ENCODE measurements at regions not wholly inside any gene's neighbourhood (a gene's known extent, or its start where the extent isn't known, plus 50 kb on each side); places are given as distances from the start of the nearest gene placed in this dataset.

GRCh38 chr3:103698646-103699045, 1263.8 kb downstream of the ZPLD1 start:
- Mint-ChIP-seq H3K4me3 (no peak overlapping the region), H3K36me3 (ENCODE audit: low read depth) (no peaks in the 10 kb centered on the region), H3K4me1 (ENCODE audit: low read depth) (no peaks in the 10 kb centered on the region), H3K27ac (no peak overlapping the region), H3K9me3 (peaks cover 2% of the 10 kb centered on the region), H3K27me3 (no peaks in the 10 kb centered on the region)
- TF ChIP-seq CTCF (IDR thresholded peaks at IDR 0.05): no peak
- Histone ChIP-seq H3K27me3 (ENCODE audit: control insufficient read depth in 1 of 2, insufficient read depth in 2 of 2, low read length in 2 of 2) (no peaks in the 10 kb centered on the region), H3K4me3 (ENCODE audit: low read length) (no peak overlapping the region), H3K27ac (ENCODE audit: low read depth in 1 of 2, low read length in 2 of 2) (no peak overlapping the region), H3K36me3 (ENCODE audit: insufficient read depth, low read length) (no peaks in the 10 kb centered on the region), H3K4me1 (ENCODE audit: insufficient read depth, low read length) (no peaks in the 10 kb centered on the region), H3K9me3 (ENCODE audit: control insufficient read depth in 1 of 2, insufficient read depth in 1 of 2, low read length in 2 of 2) (no peaks in the 10 kb centered on the region)
- no peak for ATAC-seq (ENCODE audit: poor library complexity)
- intact Hi-C loops (cut with DNase I, micrococcal nuclease): no loop called here
- ChIA-PET CTCF (no interaction called here), POLR2A (no interaction called here)
- DNase-seq: no peak

GRCh38 chr3:103699228-103699627, 1264.4 kb downstream of the ZPLD1 start:
- intact Hi-C loops (cut with DNase I, micrococcal nuclease): no loop called here
- Mint-ChIP-seq H3K27me3 (no peaks in the 10 kb centered on the region), H3K4me3 (no peak overlapping the region), H3K4me1 (ENCODE audit: low read depth) (no peaks in the 10 kb centered on the region), H3K9me3 (peaks cover 2% of the 10 kb centered on the region), H3K27ac (no peak overlapping the region), H3K36me3 (ENCODE audit: low read depth) (no peaks in the 10 kb centered on the region)
- Histone ChIP-seq H3K4me3 (ENCODE audit: low read length) (no peak overlapping the region), H3K9me3 (ENCODE audit: control insufficient read depth in 1 of 2, insufficient read depth in 1 of 2, low read length in 2 of 2) (no peaks in the 10 kb centered on the region), H3K4me1 (ENCODE audit: insufficient read depth, low read length) (no peaks in the 10 kb centered on the region), H3K27ac (ENCODE audit: low read depth in 1 of 2, low read length in 2 of 2) (no peak overlapping the region), H3K36me3 (ENCODE audit: insufficient read depth, low read length) (no peaks in the 10 kb centered on the region), H3K27me3 (ENCODE audit: control insufficient read depth in 1 of 2, insufficient read depth in 2 of 2, low read length in 2 of 2) (no peaks in the 10 kb centered on the region)
- no peak for ATAC-seq (ENCODE audit: poor library complexity)
- POLR2A ChIA-PET: no interaction called here
- no peak for TF ChIP-seq CTCF (IDR thresholded peaks at IDR 0.05)
- CTCF ChIA-PET: no interaction called here
- DNase-seq: no peak

GRCh38 chr3:103705641-103706040, 1270.8 kb downstream of the ZPLD1 start:
- intact Hi-C loops (cut with DNase I, micrococcal nuclease): no loop called here
- no peak overlapping the region for H3K27ac Mint-ChIP-seq
- no peak overlapping the region for H3K4me3 Mint-ChIP-seq
- POLR2A ChIA-PET: no interaction called here
- ATAC-seq (ENCODE audit: poor library complexity) (no peak), DNase-seq (no peak)
- Histone ChIP-seq H3K27me3 (ENCODE audit: control insufficient read depth in 1 of 2, insufficient read depth in 2 of 2, low read length in 2 of 2) (no peaks in the 10 kb centered on the region), H3K9me3 (ENCODE audit: control insufficient read depth in 1 of 2, insufficient read depth in 1 of 2, low read length in 2 of 2) (no peaks in the 10 kb centered on the region), H3K4me3 (ENCODE audit: low read length) (no peak overlapping the region), H3K4me1 (ENCODE audit: insufficient read depth, low read length) (no peaks in the 10 kb centered on the region), H3K27ac (ENCODE audit: low read depth in 1 of 2, low read length in 2 of 2) (no peak overlapping the region), H3K36me3 (ENCODE audit: insufficient read depth, low read length) (no peaks in the 10 kb centered on the region)
- H3K9me3 Mint-ChIP-seq: peaks cover 5% of the 10 kb centered on the region
- no peaks in the 10 kb centered on the region for H3K27me3 Mint-ChIP-seq
- no peaks in the 10 kb centered on the region for H3K4me1 Mint-ChIP-seq (ENCODE audit: low read depth)
- TF ChIP-seq CTCF (IDR thresholded peaks at IDR 0.05): no peak
- CTCF ChIA-PET: no interaction called here
- no peaks in the 10 kb centered on the region for H3K36me3 Mint-ChIP-seq (ENCODE audit: low read depth)
